HFFc6 (cell line): ENCODE measurements at regions not wholly inside any gene's neighbourhood (a gene's known extent, or its start where the extent isn't known, plus 50 kb on each side); places are given as distances from the start of the nearest gene placed in this dataset.
A peak's percentile ranks its signal among the peaks of the same experiment; 100 is the strongest.

Experiments used
- DNase-seq: peaks from one replicate; pipeline ENCODE4 v3.0.0-alpha.2; 2018
- H3K27ac Mint-ChIP-seq: 2 replicates; pipeline ENCODE4 v1.8.0; 2020; ENCODE audit warnings: mild to moderate bottlenecking, mixed read lengths
- H3K27me3 Mint-ChIP-seq: 2 replicates; pipeline ENCODE4 v1.8.0; 2021; ENCODE audit warnings: mild to moderate bottlenecking, moderate library complexity, mixed read lengths; ENCODE audit not compliant: insufficient read depth
- H3K36me3 Mint-ChIP-seq: 2 replicates; pipeline ENCODE4 v1.8.0; 2021; ENCODE audit warnings: low read depth, mixed read lengths
- H3K4me1 Mint-ChIP-seq: 2 replicates; pipeline ENCODE4 v1.8.0; 2020; ENCODE audit warnings: low read depth, mixed read lengths
- H3K4me3 Mint-ChIP-seq: 2 replicates; pipeline ENCODE4 v1.8.0; 2020; ENCODE audit warnings: mild to moderate bottlenecking, moderate library complexity, mixed read lengths
- H3K9me3 Mint-ChIP-seq: 2 replicates; pipeline ENCODE4 v1.8.0; 2020; ENCODE audit warnings: mild to moderate bottlenecking, mixed read lengths
- CTCF ChIP-seq: fragments of 200-600 bp; sonication (generic); IDR thresholded peaks from 2 replicates; pipeline ENCODE4 v1.5.0; 2021; ENCODE audit warnings: antibody characterized with exemption, mild to moderate bottlenecking

DNA sequence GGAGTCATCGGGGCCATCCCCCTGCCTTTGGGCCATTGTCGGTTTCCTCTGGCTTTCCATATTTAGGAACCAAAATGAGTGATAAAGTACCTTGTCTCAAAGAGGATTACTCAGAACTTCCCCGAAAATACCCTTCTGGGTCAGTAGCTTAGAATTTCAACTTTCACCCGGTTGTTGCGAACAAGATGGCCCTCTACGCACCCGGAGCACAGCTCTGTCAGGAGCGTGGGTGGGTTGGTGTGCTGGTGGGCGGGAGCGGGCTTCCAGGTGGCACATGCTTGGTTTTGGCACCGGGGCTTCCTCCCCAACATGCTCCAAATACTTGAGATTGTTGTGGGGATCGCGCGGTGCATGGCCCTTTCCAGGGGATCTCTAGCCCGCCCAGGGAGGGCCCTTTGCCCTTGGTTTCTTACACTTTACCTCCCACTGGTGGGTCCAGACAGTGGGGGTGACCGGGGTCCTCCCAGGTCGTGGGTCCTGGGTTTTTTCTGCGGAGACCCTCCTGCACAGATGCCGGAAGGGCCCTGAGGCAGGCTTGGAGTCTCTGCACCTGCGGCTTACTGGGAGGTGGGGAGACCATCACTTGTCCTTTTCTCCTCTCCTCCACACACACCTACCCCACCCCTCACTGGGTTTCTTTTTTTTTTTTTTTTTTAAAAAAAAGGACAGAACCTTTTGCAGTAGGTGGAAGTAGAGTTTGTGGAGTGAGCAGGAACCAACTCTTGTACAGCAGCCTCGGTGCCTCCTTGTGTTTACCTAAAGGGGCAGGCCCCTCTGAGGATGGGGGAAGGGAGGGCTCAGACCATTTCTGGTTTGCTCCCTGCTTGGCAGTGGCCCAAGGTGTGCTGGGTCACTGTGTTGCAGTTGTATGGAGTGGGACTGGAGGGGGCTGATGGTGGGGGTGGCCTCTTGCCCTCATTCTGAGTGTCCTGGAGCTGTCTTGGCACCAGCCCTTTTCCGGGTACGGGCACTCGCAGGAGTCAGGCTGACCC lies 142.1 kb downstream of the SEC14L1 start:
- Mint-ChIP-seq H3K4me3 (peak overlapping the region; percentile 61; the same call in 1 of the 2 replicates), H3K9me3 (no peaks in the 10 kb centered on the region), H3K4me1 (peaks cover 65% of the 10 kb centered on the region), H3K27ac (no peak overlapping the region), H3K27me3 (peaks cover 8% of the 10 kb centered on the region), H3K36me3 (no peaks in the 10 kb centered on the region)
- TF ChIP-seq CTCF: no peak
- DNase-seq: no peak

- Mint-ChIP-seq H3K27ac (peak overlapping the region; percentile 47; the same call in 1 of the 2 replicates), H3K36me3 (no peaks in the 10 kb centered on the region), H3K4me3 (no peak overlapping the region), H3K4me1 (peaks cover 75% of the 10 kb centered on the region), H3K9me3 (no peaks in the 10 kb centered on the region), H3K27me3 (peaks cover 8% of the 10 kb centered on the region)
- TF ChIP-seq CTCF: no peak
- DNase-seq: no peak
These were observed 143.4 kb downstream of the SEC14L1 start for GRCh38 chr17:77284023-77284617.

DNA sequence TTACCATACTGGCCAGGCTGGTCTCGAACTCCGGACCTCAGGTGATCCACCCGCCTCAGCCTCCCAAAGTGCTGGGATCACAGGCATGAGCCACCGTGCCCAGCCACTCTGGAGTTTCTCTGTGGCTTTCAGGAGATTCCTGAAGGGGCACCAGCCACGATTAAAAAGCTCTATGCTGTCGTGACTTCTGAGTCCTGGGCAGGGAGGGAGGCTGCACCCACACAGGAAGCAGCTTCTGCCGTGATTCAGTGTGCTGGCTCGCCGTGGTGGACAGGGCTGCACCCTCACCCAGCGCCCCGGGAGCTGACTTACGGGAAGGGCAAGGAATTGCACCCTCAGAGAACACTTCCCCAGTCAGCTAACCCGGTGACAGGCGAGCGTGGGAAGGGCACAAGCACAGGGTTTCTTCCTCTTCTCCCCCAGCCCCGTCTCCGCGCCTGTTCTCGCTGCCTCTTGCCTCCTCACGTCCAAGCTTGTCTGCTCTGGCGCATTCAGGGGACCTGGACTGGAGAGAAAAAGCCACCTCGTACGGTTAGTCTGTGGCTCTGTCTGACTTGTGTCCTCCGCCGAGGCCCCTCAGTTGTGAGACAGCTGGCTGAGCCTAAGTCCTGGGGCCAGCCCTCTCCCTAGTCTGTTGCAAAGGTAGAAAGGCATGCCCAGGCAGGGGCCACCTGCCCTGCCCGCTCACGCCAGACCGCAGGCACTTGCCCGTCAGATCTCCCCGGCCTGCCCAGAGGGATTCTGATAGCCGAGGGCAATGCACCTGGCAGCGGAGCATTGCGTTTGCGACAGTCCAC lies 145.0 kb downstream of the SEC14L1 start:
- Mint-ChIP-seq H3K27me3 (peaks cover 8% of the 10 kb centered on the region), H3K9me3 (no peaks in the 10 kb centered on the region), H3K36me3 (no peaks in the 10 kb centered on the region), H3K4me3 (peak overlapping the region; percentile 52), H3K27ac (peak overlapping the region; percentile 97), H3K4me1 (peaks cover 71% of the 10 kb centered on the region)
- peak; percentile 97 for DNase-seq
- no peak; the same call in 1 of the 2 replicates for TF ChIP-seq CTCF

GRCh38 chr17:77286391-77286640 lies 145.5 kb downstream of the SEC14L1 start:
- no peak for DNase-seq
- no peak for TF ChIP-seq CTCF
- Mint-ChIP-seq H3K27ac (peak overlapping the region; percentile 97), H3K27me3 (peaks cover 8% of the 10 kb centered on the region), H3K9me3 (no peaks in the 10 kb centered on the region), H3K36me3 (no peaks in the 10 kb centered on the region), H3K4me3 (0 out of 2 replicates have a peak overlapping the region, but pooled peaks have one; percentile 15), H3K4me1 (peaks cover 71% of the 10 kb centered on the region)

DNA sequence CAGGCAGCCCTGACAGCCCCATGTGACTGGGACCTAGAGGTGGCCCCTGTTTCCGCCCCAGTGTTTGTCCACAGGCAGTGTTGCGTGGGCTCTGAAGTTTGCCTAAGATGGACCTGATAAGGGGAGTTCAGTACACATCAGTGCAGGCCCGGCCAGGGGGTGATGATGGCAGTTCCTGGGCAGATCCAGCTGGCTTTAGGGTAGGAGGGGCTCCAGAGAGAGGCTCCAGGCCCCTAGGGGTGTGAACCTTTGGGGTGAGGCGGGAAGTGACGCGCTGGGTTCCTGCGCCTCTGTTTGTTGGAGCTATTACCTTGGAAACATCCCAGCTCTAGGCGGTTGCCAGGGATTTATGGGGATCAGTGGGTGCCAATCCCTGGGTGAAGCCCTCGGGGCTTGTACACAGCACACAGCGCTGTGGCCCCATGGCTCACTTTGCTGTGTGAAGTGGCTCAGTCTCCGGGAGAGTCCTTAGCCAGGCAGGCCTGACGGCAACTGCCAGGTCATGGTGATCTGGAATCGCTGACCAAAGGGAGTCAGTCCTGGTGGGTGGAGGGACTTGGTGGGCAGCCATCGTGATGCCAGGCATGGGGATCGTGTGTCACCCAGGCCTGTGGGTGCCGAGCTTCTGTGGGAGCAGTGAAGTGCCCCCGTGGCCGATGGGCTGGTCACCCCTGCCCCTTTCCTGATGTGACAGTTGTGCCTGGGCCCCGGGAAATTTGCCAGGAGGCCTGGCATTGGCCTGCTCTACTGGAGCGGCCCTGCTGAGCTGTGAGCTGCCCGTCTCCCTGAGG lies 146.1 kb downstream of the SEC14L1 start:
- H3K4me1 Mint-ChIP-seq: peaks cover 72% of the 10 kb centered on the region
- H3K27ac Mint-ChIP-seq: peak overlapping the region; percentile 97
- DNase-seq: peak; percentile 50
- peak overlapping the region; percentile 74 for H3K4me3 Mint-ChIP-seq
- no peak for TF ChIP-seq CTCF
- H3K27me3 Mint-ChIP-seq: peaks cover 8% of the 10 kb centered on the region
- H3K9me3 Mint-ChIP-seq: no peaks in the 10 kb centered on the region
- H3K36me3 Mint-ChIP-seq: no peaks in the 10 kb centered on the region; the same call in 1 of the 2 replicates
